Vagina (tissue), 2 donors: ENCODE measurements at regions not wholly inside any gene's neighbourhood (a gene's known extent, or its start where the extent isn't known, plus 50 kb on each side); places are given as distances from the start of the nearest gene placed in this dataset.

ENCODE experiments used
- CTCF ChIP-seq, 3 experiments: fragments of 450-650 bp in 2 of 3; fragments of 200-600 bp in 1 of 3; sonication (generic) in 1 of 3; IDR thresholded peaks; one replicate each; pipeline ENCODE4 v1.5.1; 2017 to 2019; ENCODE audit warnings: antibody characterized with exemption in 3 of 3, mild to moderate bottlenecking in 2 of 3, moderate library complexity in 2 of 3
- POLR2A ChIP-seq, 2 donors: fragments of 450-650 bp; IDR thresholded peaks; one replicate each; pipeline ENCODE4 v1.6.1; 2017; ENCODE audit warnings: antibody characterized with exemption in 2 of 2, mild to moderate bottlenecking in 2 of 2, moderate library complexity in 2 of 2
- POLR2AphosphoS5 ChIP-seq, 2 donors: sonication (generic); formaldehyde crosslinking; IDR thresholded peaks; one replicate each; pipeline ENCODE4 v1.9.0; 2017; ENCODE audit warnings: antibody characterized with exemption in 2 of 2, mild to moderate bottlenecking in 2 of 2, low read depth in 1 of 2; ENCODE audit not compliant: insufficient read depth in 1 of 2

- TF ChIP-seq CTCF (IDR thresholded peaks at IDR 0.05) = no peak
- TF ChIP-seq POLR2A (IDR thresholded peaks at IDR 0.05) = no peak
- TF ChIP-seq POLR2AphosphoS5 (IDR thresholded peaks at IDR 0.05; ENCODE audit: insufficient read depth in 1 of 2, low read depth in 1 of 2) = no peak
Measured at GRCh38 chr15:87739081-87739480, 517.5 kb downstream of the NTRK3 start.
